GM11168 (cell line): ENCODE measurements at regions not wholly inside any gene's neighbourhood (a gene's known extent, or its start where the extent isn't known, plus 50 kb on each side); places are given as distances from the start of the nearest gene placed in this dataset.

Experiments
- in situ Hi-C: fragments of 300-500 bp; cut with MboI; formaldehyde crosslinking; loops from one replicate; pipeline ENCODE4 v1.12.0; 2022; ENCODE audit warnings: low sequenced_read_pairs; ENCODE audit not compliant: unreplicated experiment

DNA sequence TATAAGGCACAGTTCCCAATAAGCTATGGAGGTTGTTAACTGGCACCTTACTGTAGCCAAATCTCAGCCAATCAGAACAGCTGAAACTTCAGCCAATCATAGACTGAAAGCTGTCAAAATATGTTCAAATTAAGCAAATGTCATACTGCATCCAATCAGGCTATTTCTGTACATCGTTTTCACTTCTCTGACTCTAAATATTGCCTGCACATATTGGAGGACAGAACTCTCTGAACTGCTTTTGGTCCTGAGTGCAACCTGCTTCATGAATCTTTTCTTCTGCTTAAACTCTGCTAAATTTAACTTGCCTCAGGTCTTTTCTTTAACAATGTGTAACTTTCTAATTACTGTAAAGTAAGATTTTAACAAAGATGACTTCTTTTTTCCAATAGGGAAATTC lies 1198.9 kb upstream of the PCDH7 start:
- in situ Hi-C loops = no loop called here

DNA sequence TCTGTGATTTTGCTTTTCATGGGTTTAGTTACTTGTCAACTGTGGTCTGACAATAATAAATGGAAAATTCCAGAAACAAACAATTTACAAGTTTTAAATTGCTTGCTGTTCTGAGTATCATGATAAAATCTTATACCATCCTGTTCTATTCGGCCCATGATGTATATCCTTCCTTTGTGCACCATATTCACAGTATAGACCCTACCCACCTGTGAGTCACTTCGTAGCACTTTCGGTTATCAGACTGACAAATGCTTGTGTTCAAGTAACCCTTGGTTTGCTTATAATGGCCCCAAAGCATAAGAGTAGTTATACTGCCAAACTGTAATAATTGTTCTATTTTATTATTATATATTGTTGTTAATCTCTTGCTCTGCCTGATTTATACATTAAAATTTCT lies 1183.4 kb upstream of the PCDH7 start:
- in situ Hi-C loops = no loop called here

- in situ Hi-C loops = no loop called here
These were observed 1181.1 kb upstream of the PCDH7 start for GRCh38 chr4:29538889-29539646.

DNA sequence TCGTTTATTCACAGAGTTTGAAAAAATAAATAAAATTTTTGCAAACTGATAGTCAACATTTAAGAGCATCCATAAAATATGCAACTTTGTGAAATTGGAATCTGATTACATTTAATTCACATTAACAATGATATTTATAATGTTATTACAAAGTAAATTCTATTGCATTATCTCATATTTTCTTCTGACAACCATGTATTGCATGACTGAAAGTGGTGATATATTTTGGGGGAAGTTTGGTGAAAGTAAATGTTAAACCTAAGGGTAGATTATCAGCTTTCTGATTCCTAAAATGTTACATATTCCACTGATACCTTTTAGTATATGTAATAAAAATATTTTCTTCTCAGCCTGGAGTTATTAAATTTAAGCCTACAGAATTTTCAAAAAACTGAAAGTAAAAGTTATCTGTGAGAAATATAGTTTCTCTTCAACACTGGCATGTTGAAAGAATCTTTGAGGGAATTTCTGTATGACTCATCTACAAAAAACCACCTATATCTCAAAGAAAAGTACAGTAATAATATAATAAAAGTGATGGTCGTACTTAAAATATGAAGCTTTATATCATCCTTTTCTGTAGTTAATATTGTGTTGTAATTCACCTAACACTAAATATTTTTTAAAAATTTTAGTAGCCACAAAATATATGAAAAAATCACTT lies 1179.6 kb upstream of the PCDH7 start:
- in situ Hi-C loops = no loop called here

- in situ Hi-C loops = no loop called here
These were observed 1178.4 kb upstream of the PCDH7 start for GRCh38 chr4:29541757-29542156.

- in situ Hi-C loops = no loop called here
These were observed 1170.8 kb upstream of the PCDH7 start for GRCh38 chr4:29549342-29549741.

- in situ Hi-C loops = no loop called here
These were observed 1168.3 kb upstream of the PCDH7 start for GRCh38 chr4:29551821-29552220.

GRCh38 chr4:29553846-29554245 lies 1166.3 kb upstream of the PCDH7 start:
- in situ Hi-C loops = no loop called here

GRCh38 chr4:29558789-29559188 lies 1161.4 kb upstream of the PCDH7 start:
- in situ Hi-C loops = no loop called here

- in situ Hi-C loops = no loop called here
These were observed 1160.9 kb upstream of the PCDH7 start for GRCh38 chr4:29559286-29559685.

DNA sequence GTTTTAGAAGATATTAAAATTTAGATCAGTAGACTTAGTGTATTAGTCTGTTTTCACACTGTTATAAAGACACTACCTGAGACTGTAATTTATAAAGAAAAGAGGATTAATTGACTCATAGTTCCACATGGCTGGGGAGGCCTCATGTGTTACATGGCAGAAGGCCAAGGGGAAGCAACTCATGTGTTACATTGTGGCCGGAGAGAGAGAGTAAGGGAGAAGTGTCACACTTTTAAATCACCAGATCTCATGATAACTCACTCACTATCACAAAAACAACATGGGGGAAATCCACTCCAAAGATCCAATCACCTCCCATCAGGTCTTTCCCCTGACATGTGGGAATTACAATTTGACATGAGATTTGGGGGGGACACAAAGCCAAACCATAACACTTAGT lies 1159.7 kb upstream of the PCDH7 start:
- in situ Hi-C loops = no loop called here

DNA sequence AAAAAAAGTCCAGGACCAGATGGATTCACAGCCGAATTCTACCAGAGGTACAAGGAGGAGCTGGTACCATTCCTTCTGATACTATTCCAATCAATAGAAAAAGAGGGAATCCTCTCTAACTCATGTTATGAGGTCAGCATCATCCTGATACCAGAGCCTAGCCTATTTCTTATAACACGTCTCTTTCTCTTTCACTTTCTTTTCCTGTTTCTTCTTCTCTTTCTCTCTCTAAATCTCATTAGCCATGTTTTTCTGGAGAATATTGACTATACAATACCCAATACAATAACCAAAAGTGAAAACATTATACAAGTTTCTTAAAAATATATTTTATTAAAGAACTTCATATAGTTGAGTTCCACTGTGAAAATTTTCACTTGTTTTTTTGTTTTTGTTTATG lies 1154.9 kb upstream of the PCDH7 start:
- in situ Hi-C loops = no loop called here

GRCh38 chr4:29566371-29566770 lies 1153.8 kb upstream of the PCDH7 start:
- in situ Hi-C loops = no loop called here

GRCh38 chr4:29571322-29571721 lies 1148.8 kb upstream of the PCDH7 start:
- in situ Hi-C loops = no loop called here

DNA sequence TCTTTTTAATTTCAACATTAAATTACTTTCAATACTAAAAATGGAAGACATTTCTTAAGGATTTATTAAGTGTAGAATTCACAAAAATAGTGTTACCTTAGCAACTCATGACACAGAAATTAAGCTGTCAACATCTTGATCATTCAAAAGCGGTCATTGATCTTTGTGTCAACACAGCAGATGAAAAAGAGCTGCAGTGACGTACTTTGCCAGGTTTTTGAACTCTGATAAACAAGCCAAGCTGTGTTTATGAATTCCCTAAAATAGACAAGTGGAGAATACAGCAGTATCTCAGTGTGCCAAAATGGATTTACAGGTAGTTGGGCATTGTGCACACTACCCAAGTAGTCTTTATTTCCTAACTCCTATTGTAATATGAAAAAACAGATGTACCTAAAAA lies 1141.8 kb upstream of the PCDH7 start:
- in situ Hi-C loops = no loop called here

- in situ Hi-C loops = no loop called here
These were observed 1138.7 kb upstream of the PCDH7 start for GRCh38 chr4:29581457-29581856.

DNA sequence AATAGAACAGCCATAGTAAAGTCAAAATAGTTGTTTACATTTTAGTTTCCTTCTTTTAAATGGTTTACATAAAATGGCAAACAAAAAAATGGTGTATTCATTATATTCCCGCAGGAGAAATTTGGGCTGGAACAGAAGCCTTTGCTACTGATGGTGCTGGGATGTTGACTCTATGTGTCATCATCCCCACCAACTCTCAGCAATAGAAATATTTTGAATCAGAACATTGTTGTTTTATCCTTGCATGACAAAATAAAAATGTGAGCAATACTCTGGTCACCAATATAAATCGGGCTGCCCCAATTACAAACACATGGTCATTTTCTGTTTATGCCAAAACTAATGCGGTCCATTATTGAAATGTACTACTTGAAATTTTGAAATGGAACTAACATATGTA lies 1131.6 kb upstream of the PCDH7 start:
- in situ Hi-C loops = no loop called here

GRCh38 chr4:29596228-29596627 lies 1123.9 kb upstream of the PCDH7 start:
- in situ Hi-C loops = no loop called here

DNA sequence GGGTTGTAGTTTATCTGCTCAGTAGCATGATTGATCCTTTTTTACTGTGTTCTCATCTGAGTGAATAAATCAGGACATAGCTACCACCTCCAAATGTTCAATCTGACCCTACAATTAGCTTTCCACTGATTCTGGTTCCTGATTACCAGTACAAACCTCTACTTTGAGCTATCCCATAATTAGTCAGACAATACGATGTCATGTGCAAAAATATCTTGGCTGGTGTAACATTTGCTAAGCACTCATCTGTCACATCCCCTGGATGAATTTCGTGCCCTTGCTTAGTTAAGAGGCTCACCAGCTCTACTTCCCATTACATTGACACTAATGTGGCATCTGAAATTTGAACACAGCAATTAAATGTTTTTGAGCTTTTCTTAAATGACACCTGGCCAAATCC lies 1101.0 kb upstream of the PCDH7 start:
- in situ Hi-C loops = no loop called here

- in situ Hi-C loops = no loop called here
These were observed 1088.0 kb upstream of the PCDH7 start for GRCh38 chr4:29632199-29632598.

- in situ Hi-C loops = no loop called here
These were observed 1083.2 kb upstream of the PCDH7 start for GRCh38 chr4:29636961-29637360.

DNA sequence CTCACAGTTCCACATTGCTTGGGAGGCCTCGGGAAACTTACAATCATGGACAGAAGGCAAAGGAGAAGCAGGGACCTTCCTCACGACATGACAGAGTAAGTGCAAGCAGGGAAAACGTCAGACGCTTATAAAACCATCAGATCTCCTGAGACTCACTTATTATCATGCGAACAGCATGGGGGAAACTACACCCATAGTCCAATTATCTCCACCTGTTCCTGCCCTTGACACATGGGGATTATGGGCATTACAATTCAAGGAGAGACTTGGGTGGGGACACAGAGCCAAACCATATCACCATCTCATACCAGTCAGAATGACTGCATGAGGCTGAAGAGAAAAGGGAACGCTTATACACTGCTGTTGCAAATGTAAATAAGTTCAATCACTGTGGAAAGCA lies 1066.9 kb upstream of the PCDH7 start:
- in situ Hi-C loops = no loop called here
